Panc1 (cell line): ENCODE measurements at regions not wholly inside any gene's neighbourhood (a gene's known extent, or its start where the extent isn't known, plus 50 kb on each side); places are given as distances from the start of the nearest gene placed in this dataset.

Experiments used
- CTCF ChIP-seq: fragments of 450-650 bp; IDR thresholded peaks from 2 replicates; pipeline ENCODE4 v1.5.1; 2017; ENCODE audit warnings: mild to moderate bottlenecking
- SIN3A ChIP-seq: IDR thresholded peaks from 2 replicates; pipeline ENCODE4 v1.6.1; 2012; ENCODE audit warnings: low read depth, mild to moderate bottlenecking, low read length, moderate library complexity, borderline replicate concordance; ENCODE audit not compliant: insufficient read depth

- TF ChIP-seq SIN3A: no peak
- no peak for TF ChIP-seq CTCF
Measured at GRCh38 chr6:168232528-168232927, 87.0 kb downstream of the DACT2 start.
